GM21723 (cell line): ENCODE measurements at regions not wholly inside any gene's neighbourhood (a gene's known extent, or its start where the extent isn't known, plus 50 kb on each side); places are given as distances from the start of the nearest gene placed in this dataset.
"Not testable (repeated sequence)": the region's sequence is repeated elsewhere in the genome, so short reads cannot be mapped to it uniquely, and the experiment has no call there.

Experiments
- ATAC-seq: cut with Tn5 transposase; IDR thresholded peaks from one replicate; pipeline ENCODE4 v1.9.1; 2021; ENCODE audit warnings: mild to moderate bottlenecking, moderate library complexity; ENCODE audit not compliant: unreplicated experiment

DNA sequence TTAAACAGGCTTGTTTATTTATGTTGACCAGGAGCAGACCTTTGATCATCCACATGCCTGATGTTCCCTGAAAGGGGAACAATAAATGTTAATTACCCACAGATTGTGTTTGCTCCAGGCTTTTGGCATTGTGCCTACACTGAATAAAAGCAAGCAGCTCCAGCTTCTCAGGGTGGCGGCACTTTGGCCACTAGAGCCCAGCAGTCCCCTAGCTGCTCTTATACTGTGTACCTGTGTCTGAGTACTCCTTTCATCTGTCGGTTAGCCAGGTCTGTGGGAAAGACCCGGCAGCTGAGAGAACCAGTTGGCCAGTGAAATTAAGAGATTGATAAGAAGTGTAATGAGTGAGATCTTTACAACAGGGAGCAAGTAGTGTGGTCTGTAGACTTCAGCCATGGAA is 254.8 kb upstream of the FTMT start:
- no peak for ATAC-seq

DNA sequence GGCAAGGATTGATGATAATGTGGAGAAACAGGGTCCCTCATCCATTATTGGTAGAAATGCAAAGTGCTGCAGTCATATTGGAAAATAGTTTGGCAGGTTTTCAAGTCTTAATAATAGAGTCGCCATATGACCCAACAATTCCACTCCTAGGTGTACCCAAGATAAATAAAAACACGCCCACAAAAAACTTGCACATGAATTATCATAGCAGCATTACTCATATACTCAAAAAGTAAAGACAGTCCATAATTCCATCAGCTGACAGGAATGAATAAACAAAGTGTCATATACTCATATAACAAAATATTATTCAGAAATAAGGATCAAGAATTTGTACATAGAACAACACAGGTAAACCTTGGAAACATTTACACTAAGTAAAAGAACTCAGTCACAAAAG is 242.9 kb upstream of the FTMT start:
- ATAC-seq, result no peak

DNA sequence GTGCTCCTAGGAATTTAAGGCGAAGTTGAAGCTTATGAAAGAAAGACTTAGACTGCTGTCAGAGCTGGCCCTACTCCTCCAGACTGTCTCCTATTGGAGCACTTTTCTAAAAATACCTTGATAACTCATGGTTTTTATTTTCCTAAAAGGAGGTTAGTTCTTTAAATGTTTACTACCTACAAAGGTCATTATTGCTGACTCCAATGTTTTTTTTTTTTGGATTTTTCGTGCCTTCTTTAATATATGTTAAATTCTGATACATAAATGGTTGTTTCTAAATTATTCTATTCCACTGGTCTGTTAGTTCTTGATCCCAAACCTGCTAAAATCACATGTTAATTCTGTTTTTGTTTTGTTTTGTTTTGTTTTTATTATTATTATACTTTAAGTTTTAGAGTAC is 227.6 kb upstream of the FTMT start:
- no peak for ATAC-seq

DNA sequence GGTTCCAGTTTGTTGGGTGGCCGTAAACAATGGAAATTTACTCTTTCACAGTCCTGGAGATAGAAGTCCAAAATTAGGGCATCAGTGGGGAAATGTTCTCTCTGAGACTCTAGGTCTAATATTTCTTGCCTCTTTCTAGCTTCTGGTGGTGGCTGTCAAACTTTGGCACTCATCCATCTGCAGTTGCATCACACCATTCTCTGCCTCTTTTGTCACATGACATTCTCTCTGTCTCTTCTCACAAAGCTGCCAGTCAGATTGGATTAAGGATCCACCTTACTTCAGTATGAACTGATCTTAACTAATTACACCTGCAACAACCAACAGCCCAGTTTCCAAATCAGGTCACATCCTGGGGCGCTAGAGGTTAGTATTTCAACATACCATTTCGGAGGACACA is 222.9 kb upstream of the FTMT start:
- ATAC-seq, result no peak

DNA sequence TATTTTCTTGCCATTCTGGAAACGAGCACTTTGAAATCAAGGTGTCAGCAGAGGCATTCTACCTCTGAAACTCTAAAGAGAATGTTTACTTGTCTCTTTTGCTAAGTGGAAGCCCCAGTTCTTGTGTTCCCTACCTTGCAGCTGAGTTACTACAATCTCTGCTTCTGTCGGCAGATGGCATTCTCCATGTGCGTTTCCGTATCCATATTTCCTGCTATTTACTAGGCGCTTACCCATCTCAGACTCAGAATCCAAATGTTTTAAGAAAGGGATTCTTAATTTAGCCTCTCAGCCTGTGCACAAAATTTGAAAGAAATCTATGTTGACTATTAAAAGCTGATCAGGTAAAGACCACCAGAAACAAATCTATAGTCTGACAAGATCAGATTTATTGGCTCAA is 221.3 kb upstream of the FTMT start:
- ATAC-seq, result no peak

DNA sequence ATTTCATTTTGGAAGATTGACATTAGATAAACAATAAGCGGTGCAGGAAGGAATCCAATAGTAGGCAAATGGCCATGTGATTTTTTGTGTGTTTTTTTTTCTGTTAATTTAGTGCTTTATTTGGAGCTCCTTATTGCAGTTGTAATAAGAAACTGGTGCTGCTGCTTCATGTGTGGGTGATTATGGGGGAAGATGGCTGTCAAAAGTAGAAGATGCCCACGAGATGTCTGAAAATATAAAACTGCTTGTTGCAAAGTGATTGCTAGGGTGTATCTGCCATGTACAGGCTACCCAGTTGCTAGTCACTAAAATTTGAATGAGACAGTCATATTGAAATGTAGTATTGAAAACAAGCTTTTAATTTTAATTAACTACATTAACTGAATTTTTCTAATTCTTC is 216.7 kb upstream of the FTMT start:
- ATAC-seq, result no peak

DNA sequence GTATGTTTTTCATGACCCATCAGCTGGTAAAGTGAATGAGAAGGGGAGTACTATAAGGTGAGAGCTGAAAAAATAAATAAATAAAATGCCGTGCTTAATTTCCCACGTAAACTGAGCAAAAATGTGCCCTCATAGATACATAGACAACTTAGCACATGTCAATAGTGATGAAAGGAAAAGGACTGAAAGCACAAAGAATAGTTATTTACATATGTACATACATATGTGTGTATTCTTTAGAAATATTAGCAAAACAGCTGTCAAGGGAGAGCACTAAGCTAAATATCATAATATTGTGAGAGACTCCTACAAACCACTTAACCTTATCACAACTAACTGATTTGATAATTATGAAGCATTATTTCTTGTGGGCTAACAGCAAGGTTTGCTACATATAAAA is 213.6 kb upstream of the FTMT start:
- no peak for ATAC-seq

DNA sequence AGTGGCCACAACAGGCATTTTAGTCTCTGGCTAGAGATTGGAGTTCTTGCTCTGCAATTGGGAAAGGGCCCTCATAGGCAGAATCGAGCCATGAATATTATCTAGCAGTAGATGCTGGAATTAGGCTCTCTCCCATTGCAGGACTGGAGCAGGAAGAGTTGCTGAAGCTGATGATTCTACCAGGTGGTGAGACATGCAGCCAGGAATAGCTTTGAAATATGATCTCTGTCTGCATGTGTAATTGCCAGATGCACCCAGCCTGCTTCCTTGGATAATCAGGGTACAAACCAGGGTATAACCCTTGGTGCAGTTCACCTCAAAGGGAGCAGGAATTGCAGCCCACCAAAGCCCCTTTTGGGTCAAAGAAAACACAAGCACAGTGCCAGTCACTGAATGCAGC is 211.4 kb upstream of the FTMT start:
- no peak for ATAC-seq

DNA sequence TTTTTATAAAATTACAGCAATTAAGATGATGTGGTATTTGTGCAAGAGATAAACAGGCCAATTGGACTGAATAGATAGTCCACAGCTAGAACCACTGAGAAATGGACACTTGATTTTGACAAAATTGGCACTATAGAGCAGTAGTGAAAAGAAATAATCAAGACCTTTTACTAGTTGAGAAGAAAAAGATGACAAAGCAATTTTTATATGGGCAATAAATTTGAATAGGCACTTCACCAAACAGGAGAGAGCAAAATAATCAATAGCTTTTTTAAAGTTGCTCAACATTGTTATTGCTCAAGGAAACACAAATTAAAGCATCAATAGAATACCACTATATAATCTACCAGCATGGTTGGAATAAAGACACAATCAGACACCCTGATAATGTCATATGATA is 193.5 kb upstream of the FTMT start:
- no peak for ATAC-seq

DNA sequence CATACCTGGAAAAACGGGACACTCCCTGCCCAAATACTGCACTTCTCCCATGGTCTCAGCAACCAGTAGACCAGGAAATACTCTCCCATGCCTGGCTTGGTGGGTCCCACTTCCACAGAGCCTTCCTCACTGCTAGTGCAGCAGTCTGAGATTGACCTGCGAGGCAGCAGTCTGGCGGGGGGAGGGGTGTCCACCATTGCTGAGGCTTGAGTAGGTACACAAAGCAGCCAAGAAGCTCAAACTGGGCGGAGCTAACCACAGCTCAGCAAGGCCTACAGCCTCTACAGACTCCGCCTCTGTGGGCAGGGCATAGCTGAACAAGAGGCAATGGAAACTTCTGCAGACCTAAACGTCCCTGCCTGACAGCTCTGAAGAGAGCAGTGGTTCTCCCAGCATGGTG is 191.5 kb upstream of the FTMT start:
- no peak for ATAC-seq

DNA sequence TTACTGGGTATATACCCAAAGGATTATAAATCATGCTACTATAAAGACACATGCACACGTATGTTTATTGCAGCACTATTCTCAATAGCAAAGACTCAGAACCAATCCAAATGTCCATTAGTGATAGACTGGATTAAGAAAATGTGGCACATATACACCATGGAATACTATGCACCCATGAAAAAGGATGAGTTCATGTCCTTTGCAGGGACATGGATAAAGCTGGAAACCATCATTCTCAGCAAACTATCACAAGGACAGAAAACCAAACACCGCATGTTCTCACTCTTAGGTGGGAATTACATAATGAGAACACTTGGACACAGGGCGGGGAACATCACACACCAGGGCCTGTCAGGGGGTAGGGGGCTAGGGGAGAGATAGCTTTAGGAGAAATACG is 186.1 kb upstream of the FTMT start:
- not testable (repeated sequence) for ATAC-seq

DNA sequence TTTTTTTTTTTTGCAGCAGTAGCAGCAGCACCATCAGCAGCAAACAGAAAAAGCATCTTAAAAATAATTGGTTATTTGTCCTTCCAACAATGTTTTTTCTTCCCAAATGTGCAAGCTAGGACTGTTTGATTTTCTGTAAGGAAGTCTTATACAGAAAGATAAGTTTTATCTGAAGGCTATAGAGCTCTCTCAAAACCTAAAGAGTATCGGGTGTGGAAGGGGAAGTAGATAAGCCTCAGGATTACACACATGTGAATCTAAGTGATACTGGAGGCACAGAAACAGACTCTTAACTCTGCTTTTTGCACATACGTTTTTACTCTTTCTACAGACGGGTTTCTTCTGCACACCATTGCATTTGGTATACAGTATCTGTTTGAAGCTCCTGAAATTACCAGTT is 184.4 kb upstream of the FTMT start:
- no peak for ATAC-seq

DNA sequence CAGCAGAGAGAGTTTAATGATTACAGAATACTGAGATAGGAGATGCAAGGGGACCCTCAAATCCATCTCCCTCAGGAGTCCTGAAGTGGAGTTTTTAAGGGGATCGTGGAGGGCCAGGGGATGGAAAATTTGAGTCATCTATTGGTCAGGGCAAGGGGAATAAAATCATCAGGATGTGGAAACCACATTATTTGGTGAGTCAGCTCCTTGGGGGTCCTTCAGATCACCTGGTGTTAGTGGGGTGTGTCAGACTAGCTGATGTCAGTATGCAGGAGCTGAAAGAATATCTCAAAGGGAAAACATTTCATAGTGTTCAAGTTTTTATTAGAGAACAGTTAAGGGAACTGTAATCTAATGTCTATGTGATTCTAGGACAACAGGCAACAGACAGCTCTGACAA is 183.0 kb upstream of the FTMT start:
- ATAC-seq, result no peak

DNA sequence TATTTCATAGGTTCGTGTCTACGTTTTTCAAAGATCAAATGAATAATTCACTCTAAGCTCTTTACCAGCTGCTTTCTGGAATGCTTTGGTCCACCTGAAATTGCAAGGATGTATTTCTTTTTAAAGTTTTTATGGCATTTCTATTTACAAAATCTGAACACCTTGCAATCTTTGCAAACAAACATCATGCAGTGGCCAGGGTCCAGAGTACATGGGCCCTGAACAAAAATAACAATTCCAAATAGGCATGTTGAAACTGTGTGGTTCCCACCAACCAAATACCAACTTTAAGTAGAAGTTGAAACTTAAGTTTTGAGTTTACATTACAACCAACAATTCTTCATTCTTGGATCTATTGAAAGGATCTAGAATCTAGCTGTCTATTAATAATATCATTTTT is 180.1 kb upstream of the FTMT start:
- no peak for ATAC-seq

DNA sequence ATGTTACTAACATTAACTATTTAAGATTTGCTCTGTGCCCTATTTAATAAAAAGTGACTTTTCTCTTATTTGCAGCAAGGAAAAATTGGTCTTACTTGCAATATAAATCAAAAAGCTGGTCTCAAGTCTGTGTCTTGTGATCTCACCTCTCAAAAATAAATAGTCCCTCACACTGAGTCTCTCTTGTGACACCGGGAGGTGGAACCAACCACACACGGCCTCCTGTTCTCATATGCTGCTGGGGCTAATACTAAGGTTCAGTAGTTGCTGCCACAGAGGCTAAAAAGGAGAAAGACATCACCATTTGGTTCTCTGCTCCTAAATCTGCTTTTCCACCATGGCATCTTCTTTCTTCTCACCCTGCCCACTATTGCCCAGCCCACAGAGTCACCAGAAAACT is 175.8 kb upstream of the FTMT start:
- no peak for ATAC-seq

DNA sequence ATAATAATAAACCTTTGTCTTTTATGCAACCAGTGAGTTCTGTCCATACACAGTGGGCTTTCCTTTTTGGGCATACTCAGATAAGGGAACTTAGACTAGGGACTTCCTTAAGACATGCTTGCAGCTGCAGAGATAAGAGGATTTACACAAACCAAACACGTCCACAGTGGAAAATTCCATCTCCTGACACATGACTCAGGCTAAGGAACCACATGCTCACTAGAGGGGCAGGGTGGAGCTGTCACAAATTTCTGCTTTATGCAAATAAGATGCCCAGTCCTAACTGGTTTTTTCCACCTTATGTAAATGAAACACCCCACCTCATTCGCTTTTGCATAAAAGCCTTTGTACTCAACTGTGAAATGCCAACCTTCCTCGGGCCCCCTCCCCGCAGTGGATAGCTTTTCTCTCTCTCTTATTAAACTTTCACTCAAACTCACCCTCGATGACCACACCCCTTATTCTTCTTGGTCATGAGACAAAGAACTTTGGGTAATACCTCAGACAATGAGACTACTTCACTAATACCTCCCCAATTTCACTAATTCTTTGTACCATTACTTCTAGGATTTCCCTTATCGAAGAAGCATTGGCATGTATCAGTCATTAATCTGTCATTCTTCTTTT is 170.3 kb upstream of the FTMT start:
- ATAC-seq, result no peak

DNA sequence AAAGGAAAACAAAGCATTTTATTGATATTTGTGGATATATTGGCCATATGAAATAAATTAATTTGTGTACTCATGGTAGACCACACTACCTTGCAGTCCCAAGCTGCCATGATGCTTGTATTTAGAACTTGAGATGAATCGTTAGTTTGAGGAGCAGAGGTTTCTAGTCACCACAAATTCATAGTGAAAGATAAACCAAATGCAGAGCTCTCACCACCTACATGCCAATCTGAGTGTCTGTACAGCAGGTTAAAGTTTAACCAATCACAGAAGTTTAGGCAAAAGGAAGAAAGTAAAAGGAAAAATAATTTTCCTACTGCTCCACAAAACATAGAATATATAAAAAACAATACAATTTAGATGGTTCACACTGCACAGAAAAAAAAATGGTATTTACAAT is 163.6 kb upstream of the FTMT start:
- ATAC-seq, result no peak

DNA sequence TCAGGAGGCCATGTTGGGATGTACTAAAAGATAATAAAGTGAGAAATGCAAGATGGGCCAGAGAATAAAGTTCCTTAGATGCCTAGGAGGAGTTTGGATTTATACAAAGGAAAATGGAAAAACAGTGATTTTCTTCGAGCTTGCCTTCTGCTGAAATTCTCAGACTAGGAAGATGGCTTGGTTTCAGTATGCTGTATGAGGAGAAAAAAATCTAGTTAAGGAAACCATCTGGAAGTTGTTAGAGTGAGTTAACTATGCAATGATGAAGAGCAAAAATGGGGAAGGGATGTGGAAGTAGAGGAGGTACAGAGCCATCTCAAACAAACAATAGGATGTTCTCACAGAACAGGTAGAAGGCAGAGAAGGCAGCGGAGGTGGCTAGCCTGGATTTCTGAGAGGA is 162.9 kb upstream of the FTMT start:
- no peak for ATAC-seq

DNA sequence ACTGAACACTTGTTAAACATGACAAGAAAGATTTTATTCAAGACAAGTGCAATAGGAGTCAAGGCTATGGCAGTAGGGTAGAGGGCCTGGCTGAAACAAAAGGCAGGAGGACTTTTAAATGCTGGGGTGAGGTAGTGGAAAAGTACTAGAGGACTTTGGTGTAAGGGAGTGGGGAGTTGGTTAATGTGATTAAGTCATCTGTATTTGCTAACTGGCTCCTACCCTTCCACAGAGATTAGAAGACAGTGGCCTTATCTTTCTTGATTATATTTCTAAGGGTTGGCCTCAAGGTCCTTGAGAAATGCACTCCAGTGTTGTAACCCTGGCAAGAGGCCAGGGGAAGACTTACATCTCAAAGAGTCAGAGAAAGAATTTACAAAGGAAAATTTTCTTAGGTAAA is 160.2 kb upstream of the FTMT start:
- ATAC-seq, result no peak

DNA sequence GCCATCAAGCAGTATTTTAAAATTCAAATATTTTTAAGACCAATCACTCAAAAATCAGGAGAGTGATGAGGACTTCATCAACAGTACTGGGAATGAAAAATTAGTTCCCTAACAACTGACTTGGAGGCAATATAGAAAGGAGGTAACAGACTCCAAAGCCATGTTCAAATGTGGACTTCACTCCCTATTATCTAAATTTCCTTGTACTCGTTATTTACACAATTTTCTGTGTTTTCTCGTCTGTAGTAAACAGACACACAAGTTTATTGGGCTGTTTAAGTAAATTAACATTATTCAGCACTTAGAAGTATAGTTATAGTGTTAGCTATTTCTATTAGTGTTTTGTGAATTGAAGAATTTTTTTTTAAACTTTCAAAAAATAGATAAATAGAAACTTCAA is 159.5 kb upstream of the FTMT start:
- no peak for ATAC-seq

DNA sequence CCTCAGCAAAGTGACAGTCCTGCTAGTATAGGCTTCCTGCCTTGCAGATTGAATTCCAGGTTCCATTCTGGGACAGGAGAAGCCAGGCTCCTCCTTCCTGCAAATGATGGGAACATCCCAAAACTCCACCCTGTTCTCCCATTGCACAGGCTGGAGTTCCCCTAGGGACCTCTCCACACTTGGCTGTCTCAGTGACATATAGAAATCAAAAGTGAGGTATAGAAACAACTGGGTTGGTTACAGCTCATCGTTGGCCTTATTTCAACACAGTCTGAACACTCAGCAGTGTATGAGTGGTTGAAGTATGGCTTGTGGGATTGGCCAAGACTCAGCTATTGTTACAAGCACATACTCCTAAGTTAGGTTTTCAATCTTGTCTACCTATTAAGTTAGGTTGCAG is 157.8 kb upstream of the FTMT start:
- ATAC-seq, result no peak

DNA sequence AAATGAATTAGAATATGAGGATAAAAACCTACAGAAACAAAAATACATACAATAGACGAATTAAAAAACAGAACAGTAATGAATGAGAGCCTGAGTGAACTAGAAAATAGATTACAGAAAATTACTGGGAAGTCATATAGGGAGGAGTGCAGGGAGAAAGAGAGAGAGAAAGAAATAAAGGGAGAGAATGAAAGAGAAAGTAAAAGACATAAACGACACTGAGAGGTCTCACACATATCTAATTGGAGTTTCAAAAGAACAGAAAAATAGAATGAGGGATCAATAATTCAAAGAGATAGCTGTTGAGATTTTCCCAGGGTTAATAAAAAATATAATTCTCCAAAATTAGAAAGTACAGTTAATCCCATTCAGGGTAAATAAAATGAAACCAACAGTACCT is 156.4 kb upstream of the FTMT start:
- ATAC-seq, result no peak

DNA sequence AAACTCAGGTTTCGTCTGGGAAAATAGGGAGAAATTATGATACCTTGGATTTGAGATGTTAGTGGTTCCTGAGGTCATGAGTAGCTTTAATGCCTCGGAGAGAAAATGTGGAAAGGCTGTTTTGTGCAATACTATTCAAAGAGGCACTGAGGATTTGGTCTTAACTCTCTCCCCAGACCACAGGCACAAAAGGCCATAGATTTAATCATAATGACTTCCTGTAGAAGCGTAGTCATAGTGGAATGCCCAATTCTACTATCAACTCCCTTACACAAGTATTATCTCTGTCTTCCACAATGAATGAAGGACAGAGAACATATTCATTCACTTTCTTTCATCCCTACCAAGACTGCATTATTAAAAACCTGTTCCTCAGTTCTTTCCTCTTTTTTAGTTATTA is 153.0 kb upstream of the FTMT start:
- no peak for ATAC-seq

DNA sequence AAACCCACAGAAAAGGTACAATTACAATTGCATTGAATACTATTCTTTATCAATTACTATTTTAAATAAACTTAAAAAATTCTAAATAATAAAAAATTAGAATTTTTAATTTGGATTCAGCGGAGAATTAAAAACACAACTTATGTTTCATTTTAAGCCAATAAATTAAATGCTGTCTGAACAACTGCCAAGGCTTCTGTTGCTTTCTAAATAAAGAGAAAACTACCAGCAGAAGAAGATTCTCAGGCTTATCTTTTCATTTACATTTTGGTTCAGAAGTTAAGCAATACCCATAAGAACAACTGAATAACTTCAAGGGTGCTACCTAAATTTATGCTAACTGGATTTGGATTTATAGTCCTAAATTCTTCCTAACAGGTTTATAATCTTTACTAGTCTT is 150.0 kb upstream of the FTMT start:
- ATAC-seq, result no peak
